Right atrium auricular region (tissue), 2 donors: ENCODE measurements at regions not wholly inside any gene's neighbourhood (a gene's known extent, or its start where the extent isn't known, plus 50 kb on each side); places are given as distances from the start of the nearest gene placed in this dataset.

Source experiments
- DNase-seq: peaks from one replicate; pipeline ENCODE4 v3.0.0-alpha.2; 2019; ENCODE audit warnings: low spot score
- H3K27ac ChIP-seq, 2 donors: fragments of 200-600 bp; sonication (generic); 1 replicate in 1 of 2; 2 replicates in 1 of 2; pipeline ENCODE4 v1.5.1; 2016 to 2019
- H3K27me3 ChIP-seq, 2 donors: fragments of 200-600 bp; sonication (generic); one replicate each; pipeline versions ENCODE4 v1.5.1 to v1.6.0; 2017 to 2019
- H3K36me3 ChIP-seq: fragments of 200-600 bp; sonication (generic); one replicate; pipeline ENCODE4 v1.5.1; 2016
- H3K4me1 ChIP-seq, 2 donors: fragments of 200-600 bp; sonication (generic); one replicate each; pipeline versions ENCODE4 v1.5.1 to v1.6.0; 2017 to 2019
- H3K4me3 ChIP-seq, 2 donors: fragments of 200-600 bp; sonication (generic); 1 replicate in 1 of 2; 2 replicates in 1 of 2; pipeline ENCODE4 v1.5.1; 2017 to 2019; ENCODE audit warnings: mild to moderate bottlenecking in 1 of 2, moderate library complexity in 1 of 2
- H3K9me3 ChIP-seq, 2 donors: fragments of 200-600 bp; sonication (generic); one replicate each; pipeline ENCODE4 v1.5.1; 2019
- CTCF ChIP-seq, 2 donors: fragments of 200-600 bp; sonication (generic); IDR thresholded peaks; one replicate each; pipeline ENCODE4 v1.5.1; 2019; ENCODE audit warnings: antibody characterized with exemption in 2 of 2

GRCh38 chr6:93819189-93819588 is 399.8 kb upstream of the EPHA7 start:
- Histone ChIP-seq H3K9me3 (no peaks in the 10 kb centered on the region), H3K4me1 (no peaks in the 10 kb centered on the region), H3K27me3 (no peaks in the 10 kb centered on the region), H3K27ac (no peak overlapping the region), H3K4me3 (no peak overlapping the region), H3K36me3 (no peaks in the 10 kb centered on the region)
- no peak for DNase-seq
- TF ChIP-seq CTCF (IDR thresholded peaks at IDR 0.05) = no peak

GRCh38 chr6:93817937-93818336 is 398.6 kb upstream of the EPHA7 start:
- DNase-seq = no peak
- Histone ChIP-seq H3K36me3 (no peaks in the 10 kb centered on the region), H3K27ac (no peak overlapping the region), H3K27me3 (no peaks in the 10 kb centered on the region), H3K9me3 (no peaks in the 10 kb centered on the region), H3K4me3 (no peak overlapping the region), H3K4me1 (no peaks in the 10 kb centered on the region)
- no peak for TF ChIP-seq CTCF (IDR thresholded peaks at IDR 0.05)

- Histone ChIP-seq H3K27me3 (no peaks in the 10 kb centered on the region), H3K36me3 (no peaks in the 10 kb centered on the region), H3K4me3 (no peak overlapping the region), H3K27ac (no peak overlapping the region), H3K9me3 (no peaks in the 10 kb centered on the region), H3K4me1 (no peaks in the 10 kb centered on the region)
- no peak for DNase-seq
- no peak for TF ChIP-seq CTCF (IDR thresholded peaks at IDR 0.05)
These were observed 387.3 kb upstream of the EPHA7 start for GRCh38 chr6:93806409-93807270.

- no peaks in the 10 kb centered on the region for H3K4me1 ChIP-seq
- H3K36me3 ChIP-seq = no peaks in the 10 kb centered on the region
- TF ChIP-seq CTCF (IDR thresholded peaks at IDR 0.05) = no peak
- no peak overlapping the region for H3K27ac ChIP-seq
- H3K9me3 ChIP-seq = no peaks in the 10 kb centered on the region
- H3K4me3 ChIP-seq = no peak overlapping the region
- no peaks in the 10 kb centered on the region for H3K27me3 ChIP-seq
- no peak for DNase-seq
These were observed 381.9 kb upstream of the EPHA7 start for GRCh38 chr6:93801101-93801847.

- Histone ChIP-seq H3K36me3 (no peaks in the 10 kb centered on the region), H3K9me3 (no peaks in the 10 kb centered on the region), H3K4me3 (no peak overlapping the region), H3K27ac (no peak overlapping the region), H3K27me3 (no peaks in the 10 kb centered on the region), H3K4me1 (no peaks in the 10 kb centered on the region)
- DNase-seq = no peak
- no peak for TF ChIP-seq CTCF (IDR thresholded peaks at IDR 0.05)
These were observed 379.9 kb upstream of the EPHA7 start for GRCh38 chr6:93799226-93799625.
